ENCODE measurements at regions not wholly inside any gene's neighbourhood (a gene's known extent, or its start where the extent isn't known, plus 50 kb on each side); places are given as distances from the start of the nearest gene placed in this dataset.

DNA sequence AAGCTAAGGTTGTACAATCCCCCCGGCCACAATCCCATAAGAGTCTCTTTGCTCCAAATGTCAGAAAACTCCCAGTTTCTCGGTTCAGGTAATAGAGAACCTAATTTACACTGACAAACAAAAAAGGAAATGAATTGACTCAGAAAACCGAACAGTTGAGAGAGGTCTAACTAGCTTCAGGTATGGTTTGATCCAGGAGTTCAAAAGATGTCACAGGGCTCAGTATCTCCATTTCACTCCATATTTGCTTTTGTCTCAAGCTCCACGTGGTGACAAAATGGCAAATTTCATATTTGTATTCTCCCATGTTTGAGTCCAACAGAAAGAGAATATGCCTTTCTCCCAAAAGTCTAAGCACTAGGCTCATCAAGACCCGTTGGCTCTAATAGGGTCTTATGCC, 117.4 kb downstream of the AXIN2 start:
- DNase-seq (ENCODE audit: low spot score): no peak

DNA sequence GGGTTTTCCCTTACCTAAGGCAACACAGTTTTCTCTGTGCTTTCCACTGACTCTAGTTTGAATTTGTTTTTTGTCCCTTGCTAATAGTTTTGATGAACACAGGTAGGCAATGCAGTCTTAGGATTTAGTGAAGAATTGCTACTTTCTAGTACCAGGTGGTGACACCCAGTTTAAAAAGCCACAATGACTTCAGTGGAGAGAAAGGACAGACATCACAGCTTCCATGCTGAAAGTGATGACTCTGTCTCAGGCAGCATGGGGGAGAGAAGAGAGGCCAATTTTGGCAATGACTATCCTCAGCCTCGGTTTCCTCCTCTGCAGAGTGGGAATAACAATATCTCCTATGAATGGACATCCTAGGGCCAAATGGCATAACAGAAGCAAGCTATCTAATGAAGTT, 118.8 kb downstream of the AXIN2 start:
- DNase-seq (ENCODE audit: low spot score): no peak

DNA sequence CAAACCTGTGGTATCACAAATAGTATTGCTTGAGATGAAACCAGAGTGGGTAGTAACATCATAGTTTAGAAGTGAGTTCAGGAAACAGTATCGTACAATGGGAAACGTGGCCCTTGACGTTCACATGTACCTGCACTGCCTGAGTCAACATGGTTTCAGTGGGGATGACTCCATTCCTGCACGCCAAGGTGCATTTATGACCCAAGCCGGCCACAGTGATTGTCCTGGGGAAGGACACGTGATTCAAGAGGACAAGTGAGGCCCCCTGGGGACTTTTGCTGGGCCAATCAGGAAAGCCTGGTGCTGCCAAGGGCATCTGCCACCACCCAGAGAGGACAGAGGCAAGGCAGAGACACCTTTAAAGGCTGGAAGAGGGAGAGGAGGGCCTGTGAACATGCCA, 119.2 kb downstream of the AXIN2 start:
- no peak for DNase-seq (ENCODE audit: low spot score)

DNA sequence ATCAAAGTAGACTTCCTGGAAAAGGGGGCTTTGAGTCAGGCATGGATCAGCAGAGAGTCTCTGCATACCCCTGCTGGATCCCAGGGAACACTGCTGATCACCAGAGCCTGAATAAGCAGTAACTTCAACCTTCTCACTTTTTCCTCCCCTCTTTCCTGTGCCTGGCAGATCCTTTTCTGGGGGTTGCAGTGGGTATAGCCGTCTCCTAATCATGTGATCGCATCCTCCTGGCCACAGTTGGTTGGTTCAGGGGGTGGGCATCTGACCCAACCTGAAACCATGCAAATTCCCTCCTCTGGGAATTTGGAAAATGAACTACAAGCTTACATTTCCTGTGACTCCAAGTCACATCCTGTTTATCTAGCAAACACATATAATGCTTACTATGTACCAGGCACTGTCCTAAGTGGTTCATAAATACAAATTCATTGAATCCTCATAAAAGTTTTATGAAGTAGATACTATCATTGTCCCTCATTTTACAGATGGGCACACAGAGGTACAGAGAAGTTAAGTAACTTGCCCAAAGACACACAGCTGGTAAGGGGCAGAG, 120.3 kb downstream of the AXIN2 start:
- no peak for DNase-seq (ENCODE audit: low spot score)

DNA sequence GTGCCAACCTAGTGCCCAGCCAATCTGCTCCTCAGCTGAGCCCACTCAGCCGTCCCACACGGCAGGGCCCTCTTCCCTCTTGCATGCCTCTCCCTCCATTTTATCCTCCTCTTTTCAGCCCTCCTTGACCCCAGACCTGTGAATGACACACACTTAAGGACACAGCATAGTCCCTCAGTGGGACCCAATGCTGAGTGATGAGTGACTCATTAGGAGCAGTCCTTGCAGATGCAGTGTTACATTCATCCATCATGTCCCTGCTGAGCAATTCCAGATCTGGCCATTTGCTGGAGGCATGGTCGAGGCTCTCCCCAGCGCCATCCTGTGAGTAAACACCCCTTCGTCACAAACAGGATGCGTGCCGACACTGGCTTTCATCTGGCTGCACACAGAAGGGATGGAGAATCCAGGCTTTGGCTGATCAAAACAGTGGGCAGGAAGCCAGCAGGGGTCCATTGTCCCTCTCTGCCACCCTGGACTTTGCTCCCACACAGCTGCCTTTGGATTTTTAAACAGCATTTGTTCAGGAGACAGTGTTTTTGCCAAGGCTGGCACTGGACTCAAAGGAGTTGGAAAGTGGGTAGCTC, 122.6 kb downstream of the AXIN2 start:
- no peak for DNase-seq (ENCODE audit: low spot score)

DNA sequence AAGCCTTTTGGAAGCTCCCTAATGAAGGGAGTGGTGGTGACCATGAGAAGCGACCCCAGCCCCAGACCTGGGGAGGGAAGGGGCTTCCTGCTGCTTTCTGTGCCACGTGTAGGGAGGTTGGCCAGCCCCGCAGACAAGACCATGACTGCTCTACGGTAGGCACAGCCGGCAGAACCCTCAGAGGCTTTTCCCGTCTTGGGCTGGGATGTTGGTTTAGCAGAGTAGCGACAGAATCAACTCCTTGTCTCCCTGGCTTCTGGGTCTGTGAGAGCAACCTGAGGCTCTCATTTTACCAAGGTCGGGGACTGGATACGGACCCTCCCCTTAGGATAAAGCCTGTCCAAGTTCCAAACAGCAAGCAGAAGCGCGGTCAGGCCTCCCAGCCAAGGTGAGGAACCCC, 123.3 kb downstream of the AXIN2 start:
- no peak for DNase-seq (ENCODE audit: low spot score)

DNA sequence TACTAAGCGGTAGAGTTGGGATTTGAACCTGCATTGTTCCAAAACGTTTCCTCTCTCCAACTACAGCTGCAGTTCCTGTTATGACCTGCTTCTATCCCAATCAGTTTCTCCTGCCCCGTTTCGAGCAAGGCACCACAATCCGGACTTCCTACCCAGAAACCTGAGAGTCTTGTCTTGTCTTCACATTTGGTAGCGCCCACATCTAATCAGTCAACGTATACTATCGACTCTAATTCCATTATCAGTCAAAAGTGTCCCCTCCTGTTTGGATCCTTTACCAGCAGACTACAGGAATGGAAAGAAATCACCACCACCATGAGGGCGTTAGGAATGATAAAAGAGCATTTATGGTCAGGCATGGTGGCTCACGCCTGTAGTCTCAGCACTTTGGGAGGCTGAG, 124.6 kb downstream of the AXIN2 start:
- DNase-seq (ENCODE audit: low spot score): no peak

DNA sequence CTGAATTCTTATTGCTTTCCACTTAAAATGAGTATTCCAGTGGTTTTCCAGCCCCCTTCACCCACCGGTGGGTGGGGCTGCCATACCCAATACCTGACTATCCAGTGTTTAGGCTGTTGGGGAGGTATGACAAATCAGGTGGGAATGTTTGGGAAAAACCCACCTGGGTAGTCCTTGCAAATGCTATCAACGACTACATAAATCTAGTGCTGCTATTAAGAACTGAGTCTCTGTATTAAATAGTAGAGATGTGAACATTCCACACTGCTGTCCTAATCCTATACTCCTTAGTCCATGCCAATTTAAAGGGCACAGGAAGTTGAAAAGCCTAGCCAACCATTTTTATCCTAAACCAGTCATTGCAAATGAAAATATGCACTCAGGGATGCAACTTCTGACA, 126.6 kb downstream of the AXIN2 start:
- DNase-seq (ENCODE audit: low spot score): no peak

DNA sequence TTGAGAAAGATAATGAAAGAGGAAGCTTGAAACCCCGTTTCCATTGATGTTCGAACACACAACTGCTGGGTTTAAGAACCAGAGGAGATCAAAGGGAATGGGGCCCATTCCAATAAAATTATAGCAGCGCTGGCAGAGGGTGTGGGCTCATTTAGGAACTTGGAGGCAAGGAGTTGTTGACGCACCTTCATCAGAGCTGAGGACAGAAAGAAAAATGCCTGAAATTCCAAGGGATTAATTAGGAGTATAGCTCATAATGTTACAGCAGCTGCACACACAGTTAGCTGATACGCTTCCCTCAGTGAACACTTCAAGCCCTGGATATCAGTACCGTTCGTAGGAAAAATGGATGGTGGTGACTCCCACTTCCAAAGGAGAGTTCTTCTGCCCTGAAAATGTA, 127.2 kb downstream of the AXIN2 start:
- DNase-seq (ENCODE audit: low spot score): no peak

DNA sequence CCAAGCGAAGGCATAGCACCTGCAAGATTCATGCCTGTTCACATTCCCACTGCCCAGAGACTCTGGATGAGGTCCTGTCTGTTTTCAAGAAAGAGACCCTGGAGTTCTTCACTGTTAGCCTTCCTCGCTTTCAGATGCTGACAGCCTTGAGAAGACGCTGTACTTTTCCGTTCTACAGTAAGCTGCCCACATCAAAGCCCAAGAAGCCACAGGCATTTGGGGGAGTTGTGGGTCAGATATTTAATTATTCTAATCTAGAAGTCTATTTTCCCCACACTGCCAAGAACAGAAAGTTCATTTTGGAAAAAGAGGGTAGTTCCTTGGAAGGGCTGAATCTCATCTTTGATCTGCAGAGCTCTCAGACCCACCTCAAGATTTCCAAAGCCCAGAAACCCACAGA, 127.9 kb downstream of the AXIN2 start:
- DNase-seq (ENCODE audit: low spot score): no peak

DNA sequence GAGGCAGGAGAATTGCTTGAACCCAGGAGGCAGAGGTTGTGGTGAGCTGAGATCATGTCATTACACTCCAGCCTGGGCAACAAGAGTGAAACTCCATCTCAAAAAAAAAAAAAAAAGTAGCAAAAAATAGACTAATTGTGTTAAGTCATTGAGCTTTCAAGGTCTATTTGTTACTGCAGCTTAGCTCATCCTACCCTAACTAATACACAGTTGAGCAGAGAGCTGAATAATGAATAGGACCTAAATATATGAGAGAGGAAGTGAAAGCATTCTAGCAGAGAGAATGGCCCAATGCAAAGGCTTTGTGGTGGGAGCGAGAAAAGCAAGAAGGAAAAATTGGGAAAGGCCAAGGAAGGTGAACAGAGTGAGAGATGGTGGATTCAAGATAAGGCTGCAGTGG, 128.3 kb downstream of the AXIN2 start:
- DNase-seq (ENCODE audit: low spot score): no peak

DNA sequence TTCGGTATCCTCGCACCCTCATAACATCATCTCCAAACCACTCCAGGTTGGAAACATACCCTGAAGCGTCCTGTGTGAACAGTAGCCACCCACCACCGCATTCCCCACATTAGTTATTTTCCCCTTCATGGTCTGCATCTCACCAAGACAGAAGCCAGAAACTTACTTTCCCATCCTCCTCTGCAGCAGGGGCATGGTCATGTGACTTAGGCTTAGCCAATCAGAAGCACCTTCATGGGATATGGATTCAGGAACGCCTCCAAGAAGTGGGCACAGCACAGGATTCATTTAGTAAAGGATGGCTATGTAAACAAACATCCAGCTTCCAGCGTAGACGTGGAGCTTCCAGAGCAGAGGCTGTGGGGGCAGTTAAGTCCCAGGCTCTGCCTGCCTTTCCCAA, 130.3 kb downstream of the AXIN2 start:
- no peak for DNase-seq (ENCODE audit: low spot score)

DNA sequence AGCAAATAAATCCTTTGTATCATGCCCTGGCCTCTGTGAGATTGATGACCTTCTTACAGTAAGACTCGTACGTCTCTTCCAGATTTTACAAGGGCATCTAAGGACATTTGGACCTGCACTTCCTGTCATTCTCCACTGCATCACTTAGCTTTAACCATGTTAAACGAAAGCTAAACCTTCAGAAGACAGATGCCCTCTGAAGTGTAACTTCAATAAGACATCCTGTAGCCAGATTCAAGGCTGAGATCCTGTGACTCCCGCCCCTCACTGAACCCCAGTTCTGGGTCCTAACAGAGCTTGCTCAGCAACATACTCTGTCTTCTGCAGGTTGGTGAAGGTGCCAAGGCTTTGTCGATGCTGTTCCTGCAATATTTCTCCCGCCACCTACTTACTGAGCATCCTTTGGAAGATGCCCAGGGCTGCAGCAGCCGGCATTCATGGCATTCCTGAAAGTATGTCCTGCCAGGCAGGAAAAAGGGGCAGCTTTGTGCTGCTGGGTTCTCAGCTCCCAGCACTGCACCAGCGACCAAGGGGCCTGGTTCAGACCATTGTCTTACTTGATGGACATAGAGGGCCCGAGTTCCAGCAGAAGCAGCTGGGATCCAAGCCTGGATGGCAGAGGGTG, 131.1 kb downstream of the AXIN2 start:
- DNase-seq (ENCODE audit: low spot score): no peak

DNA sequence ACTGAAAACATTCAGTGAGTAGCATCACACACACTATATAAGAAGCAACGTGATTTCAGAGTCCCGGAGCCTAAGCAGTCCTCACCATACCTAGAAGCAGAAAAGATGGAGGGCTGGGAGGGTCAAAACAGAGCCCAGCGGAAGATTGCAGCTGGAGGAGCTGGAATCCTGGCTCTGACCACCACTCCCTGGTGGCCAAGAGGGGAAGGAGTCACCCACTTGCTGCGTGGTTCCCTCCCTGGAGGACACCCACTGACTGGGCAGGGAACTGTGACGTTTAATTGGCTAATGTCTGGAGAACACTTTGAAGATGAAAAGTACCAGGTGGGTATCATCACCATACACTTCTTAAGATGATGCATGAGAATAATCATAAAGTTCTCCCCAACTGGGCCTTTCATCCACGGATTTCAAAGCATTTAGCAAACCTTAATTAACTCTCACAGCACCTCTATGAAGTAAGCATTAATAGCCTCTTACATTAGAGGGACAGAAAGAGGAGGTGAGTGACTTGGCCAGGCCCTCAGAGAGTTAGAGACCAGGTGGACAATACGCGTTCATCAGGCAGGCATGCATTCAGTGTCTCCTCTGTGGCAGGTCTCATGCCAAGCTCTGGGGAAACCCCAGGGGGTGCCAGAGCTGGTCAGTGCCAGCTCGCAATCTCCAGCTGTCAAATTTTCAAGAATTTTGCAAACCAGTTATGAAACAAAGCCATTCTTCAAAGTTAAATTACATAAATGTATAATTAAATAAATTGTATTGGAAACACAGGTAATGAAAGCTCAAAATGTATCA, 137.9 kb downstream of the AXIN2 start:
- DNase-seq (ENCODE audit: low spot score): no peak

DNA sequence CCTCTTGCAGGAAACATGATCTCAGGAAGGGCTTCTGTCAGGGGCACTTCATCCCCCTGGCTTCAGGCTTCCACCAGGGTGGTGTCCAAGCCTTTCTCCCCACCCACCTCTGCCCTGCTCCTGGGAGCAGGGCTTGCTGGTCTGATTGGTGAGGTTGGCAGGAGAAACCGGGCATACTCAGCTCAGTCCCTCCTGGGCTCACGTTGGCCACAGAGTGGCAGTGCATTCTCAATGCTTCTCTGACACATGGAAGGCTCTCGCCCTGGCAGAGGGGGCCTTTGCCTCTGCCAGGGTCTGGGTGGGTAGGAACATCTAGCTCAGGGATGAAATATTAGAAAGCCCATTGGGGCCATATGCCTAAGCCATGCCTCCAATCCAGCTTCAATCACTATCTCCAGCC, 142.8 kb downstream of the AXIN2 start:
- DNase-seq (ENCODE audit: low spot score): no peak

DNA sequence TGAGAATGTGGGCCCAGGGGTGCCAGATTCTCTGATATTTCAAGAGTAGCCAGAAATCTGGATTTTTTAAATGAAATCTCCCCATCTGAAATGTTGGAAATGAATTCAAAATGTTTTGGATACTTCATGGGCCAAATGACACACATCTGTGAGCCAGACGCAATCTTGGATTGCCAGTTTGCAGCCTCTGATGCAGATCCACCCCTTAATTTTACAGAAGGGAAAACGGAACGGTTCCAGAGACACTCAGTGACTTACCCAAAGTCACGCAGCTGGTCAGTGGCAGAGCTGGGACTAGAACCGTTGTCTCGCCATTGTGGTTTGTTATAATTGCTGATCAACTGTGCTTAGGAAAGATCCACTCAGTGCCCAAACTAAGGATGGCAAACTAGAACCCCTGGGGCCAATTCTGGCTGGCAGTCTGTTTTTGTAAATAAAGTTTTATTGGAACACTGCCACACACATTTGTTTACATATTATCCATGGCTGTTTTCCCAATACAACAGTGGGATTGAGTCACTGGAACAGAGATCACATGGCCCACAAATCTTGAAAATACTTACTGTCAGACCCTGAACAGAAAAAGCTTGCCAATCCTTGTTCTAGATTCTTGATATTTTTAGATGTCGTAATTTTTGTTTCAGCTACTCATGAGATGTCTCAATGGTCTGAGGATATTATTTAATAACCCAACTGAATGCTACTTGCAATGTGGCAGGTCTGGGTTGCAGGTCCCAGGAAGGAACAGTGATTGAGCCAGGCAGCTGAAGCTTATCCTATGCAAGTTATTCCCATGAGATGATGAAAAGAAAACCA, 143.8 kb downstream of the AXIN2 start:
- no peak for DNase-seq (ENCODE audit: low spot score)

DNA sequence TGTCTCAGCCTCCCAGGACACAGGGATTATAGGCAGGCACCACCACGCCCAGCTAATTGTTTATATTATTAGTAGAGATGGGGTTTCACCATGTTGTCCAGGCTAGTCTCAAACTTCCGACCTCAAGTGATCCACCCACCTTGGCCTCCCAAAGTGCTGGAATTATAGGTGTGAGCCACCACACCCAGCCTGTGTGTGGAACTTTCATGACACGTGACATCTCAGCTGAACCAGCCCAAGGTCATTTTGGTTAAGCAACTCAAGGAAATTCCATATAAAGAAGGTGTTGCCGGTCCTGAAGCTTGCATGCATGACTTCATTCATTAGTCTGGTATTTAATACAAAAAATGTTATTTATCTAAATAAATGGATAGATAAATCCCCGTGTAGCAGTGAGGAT, 145.5 kb downstream of the AXIN2 start:
- DNase-seq (ENCODE audit: low spot score): no peak

DNA sequence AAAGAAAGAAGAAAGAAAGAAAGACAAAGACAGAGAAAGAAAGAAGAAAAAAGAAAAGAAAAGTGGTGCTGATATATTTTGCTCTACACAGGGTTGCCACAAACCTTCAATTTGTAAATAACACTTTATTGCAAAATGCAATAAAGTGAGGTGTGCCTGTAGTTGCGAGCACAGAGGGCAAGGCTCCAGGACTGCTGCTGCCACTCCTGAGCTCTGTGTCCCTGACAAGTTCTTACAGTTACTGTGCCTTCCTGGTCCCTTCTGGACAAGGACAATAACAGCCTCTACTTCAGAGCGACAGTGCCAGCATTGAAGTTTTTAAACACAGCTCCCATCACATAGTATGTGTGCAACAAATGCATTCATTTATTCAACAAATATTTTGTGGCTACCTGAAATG, 148.1 kb downstream of the AXIN2 start:
- no peak for DNase-seq (ENCODE audit: low spot score)

DNA sequence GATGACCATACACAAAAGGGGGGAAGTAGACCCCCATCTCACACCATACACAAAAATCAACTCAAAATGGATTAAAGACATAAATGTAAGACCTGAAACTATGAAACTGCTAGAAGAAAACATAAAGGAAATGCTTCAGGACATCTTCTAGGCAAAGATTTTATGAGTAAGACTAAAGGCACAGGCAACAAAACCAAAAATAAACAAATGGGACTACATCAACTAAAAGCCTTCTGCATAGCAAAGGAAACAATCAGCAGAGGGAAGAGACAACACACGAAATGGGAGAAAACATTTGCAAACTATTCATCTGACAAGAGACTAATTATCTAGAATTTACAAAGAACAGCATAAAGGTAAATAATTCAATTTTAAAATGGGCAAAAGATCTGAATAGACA, 152.1 kb downstream of the AXIN2 start:
- DNase-seq (ENCODE audit: low spot score): no peak

DNA sequence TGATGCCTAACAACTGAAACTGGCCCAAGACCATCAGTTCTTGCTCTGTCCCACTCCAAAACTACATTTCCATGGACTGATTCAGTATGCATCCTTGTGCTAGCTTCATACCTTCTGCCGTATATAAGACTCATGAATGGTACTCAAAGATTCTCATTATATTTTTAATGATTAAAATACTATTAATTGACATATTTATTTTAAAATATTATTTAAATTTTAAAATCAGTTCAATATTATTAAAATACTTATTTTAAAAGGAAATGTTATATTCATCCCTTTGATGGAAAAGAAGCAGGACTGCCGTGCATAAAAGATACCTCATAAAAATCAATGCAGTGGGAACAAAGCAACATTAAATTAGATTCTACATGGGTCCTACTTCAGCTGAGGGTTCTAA, 153.4 kb downstream of the AXIN2 start:
- DNase-seq (ENCODE audit: low spot score): no peak

DNA sequence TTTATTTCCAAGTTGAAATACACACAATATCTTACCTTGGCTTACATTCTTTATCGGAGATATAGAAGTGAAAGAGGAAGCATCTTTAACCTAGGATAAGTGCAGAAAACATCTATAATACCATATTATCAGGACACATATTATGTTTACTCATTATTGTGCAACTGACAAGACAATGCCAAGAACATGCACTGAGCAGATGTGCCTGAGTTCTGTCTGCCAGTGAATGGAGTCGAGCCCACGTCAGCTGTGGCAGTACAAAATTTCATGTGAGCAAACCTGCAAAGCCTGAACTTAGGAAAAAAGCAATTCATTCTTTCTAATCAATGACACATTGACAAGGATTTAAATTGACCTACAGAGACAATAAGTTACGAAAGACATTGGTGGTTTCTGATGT, 154.4 kb downstream of the AXIN2 start:
- DNase-seq (ENCODE audit: low spot score): no peak

DNA sequence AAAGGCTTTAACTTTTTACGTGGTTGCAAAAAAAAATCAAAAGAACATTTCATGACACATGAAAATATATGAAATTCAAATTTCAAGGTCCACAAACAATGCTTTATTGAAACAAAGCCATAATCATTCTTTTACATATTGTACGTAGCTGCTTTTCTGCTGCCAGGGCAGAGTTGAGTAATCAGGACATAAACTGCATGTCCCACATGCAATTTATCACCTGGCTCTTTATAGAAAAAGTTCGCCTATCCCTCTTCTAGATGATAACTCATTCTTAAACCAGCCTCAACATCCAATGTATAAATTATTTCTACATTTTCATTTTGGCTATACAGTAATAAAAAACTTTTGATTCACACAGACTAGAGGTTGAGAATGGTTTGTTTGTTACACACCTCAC, 154.9 kb downstream of the AXIN2 start:
- no peak for DNase-seq (ENCODE audit: low spot score)

DNA sequence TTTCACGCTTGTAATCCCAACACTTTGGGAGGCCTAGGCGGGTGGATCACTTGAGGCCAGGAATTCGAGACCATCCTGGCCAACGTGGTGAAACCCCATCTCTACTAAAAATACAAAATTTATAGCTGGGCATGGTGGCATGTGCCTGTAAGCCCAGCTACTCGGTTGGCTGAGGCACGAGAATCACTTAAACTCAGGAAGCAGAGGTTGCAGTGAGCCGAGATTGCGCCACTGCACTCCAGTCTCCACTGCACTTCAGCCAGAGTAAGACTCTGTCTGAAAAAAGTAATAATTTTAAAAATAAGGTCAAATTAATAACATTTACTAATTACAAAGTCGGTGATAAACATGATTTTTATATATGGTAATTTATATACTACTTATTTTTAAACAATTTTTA, 155.9 kb downstream of the AXIN2 start:
- DNase-seq (ENCODE audit: low spot score): no peak
